Caco-2 (cell line): ENCODE measurements at regions not wholly inside any gene's neighbourhood (a gene's known extent, or its start where the extent isn't known, plus 50 kb on each side); places are given as distances from the start of the nearest gene placed in this dataset.
"Not testable (repeated sequence)": the region's sequence is repeated elsewhere in the genome, so short reads cannot be mapped to it uniquely, and the experiment has no call there.

Experiments used
- BruUV-seq: library from RNA; stranded (reverse); fragments of 400-500 nt; replicated peaks from 2 replicates; lab custom pipeline; 2021; lab: Mats Ljungman, UMichigan
- CTCF ChIA-PET: fragments of 300-600 bp; sonication (Branson Sonifier 250); formaldehyde crosslinking; loops from one replicate; lab custom pipeline; 2022; ENCODE audit warnings: antibody characterized with exemption; lab: Charles Lee
- POLR2A ChIA-PET: fragments of 300-600 bp; sonication (Branson Sonifier 250); formaldehyde crosslinking; loops from one replicate; lab custom pipeline; 2022; ENCODE audit warnings: antibody characterized with exemption; lab: Charles Lee
- DNase-seq, 2 experiments: peaks; one replicate each; pipeline versions ENCODE4 v3.0.0 to v3.0.0-alpha.2; 2020 to 2022
- H3K27me3 ChIP-seq: replicated peaks from 2 replicates; pipeline ENCODE4 v1.6.0; 2011; ENCODE audit warnings: low read length; ENCODE audit not compliant: control insufficient read depth, insufficient read depth
- H3K36me3 ChIP-seq: 2 replicates; pipeline ENCODE4 v1.5.1; 2011; ENCODE audit warnings: low read length; ENCODE audit not compliant: control insufficient read depth, insufficient read depth
- H3K4me1 ChIP-seq: fragments of 250-450 bp; sonication (Bioruptor Pico); 2 replicates; pipeline ENCODE4 v1.5.1; 2020; ENCODE audit warnings: mild to moderate bottlenecking
- H3K4me3 ChIP-seq: 2 replicates; pipeline ENCODE4 v1.5.1; 2011; ENCODE audit warnings: low read depth, mild to moderate bottlenecking, control low read depth, low read length
- H3K9me3 ChIP-seq: fragments of 250-450 bp; sonication (Bioruptor Pico); 2 replicates; pipeline ENCODE4 v1.5.1; 2020; ENCODE audit warnings: mild to moderate bottlenecking, moderate library complexity
- H3K27ac Mint-ChIP-seq: one replicate; pipeline ENCODE4 v1.8.0; 2022; ENCODE audit warnings: mixed read lengths; ENCODE audit not compliant: unreplicated experiment
- H3K27me3 Mint-ChIP-seq: one replicate; pipeline ENCODE4 v1.8.0; 2022; ENCODE audit warnings: mixed read lengths; ENCODE audit not compliant: insufficient read depth, unreplicated experiment
- H3K36me3 Mint-ChIP-seq: one replicate; pipeline ENCODE4 v1.8.0; 2022; ENCODE audit warnings: mild to moderate bottlenecking, mixed read lengths; ENCODE audit not compliant: insufficient read depth, unreplicated experiment
- H3K4me1 Mint-ChIP-seq: one replicate; pipeline ENCODE4 v1.8.0; 2022; ENCODE audit warnings: low read depth, mixed read lengths; ENCODE audit not compliant: unreplicated experiment
- H3K4me3 Mint-ChIP-seq: one replicate; pipeline ENCODE4 v1.8.0; 2022; ENCODE audit warnings: mild to moderate bottlenecking, moderate library complexity, mixed read lengths; ENCODE audit not compliant: unreplicated experiment
- H3K9me3 Mint-ChIP-seq: one replicate; pipeline ENCODE4 v1.8.0; 2022; ENCODE audit warnings: mixed read lengths; ENCODE audit not compliant: unreplicated experiment
- CTCF ChIP-seq, 2 experiments: fragments of 200-600 bp in 1 of 2; IDR thresholded peaks; 1 replicate in 1 of 2; 2 replicates in 1 of 2; pipeline versions ENCODE4 v1.5.1 to v1.8.0; 2011 to 2022; ENCODE audit warnings: antibody characterized with exemption in 1 of 2, control low read depth in 1 of 2, inconsistent platforms in 1 of 2, low read depth in 1 of 2, low read length in 1 of 2, mild to moderate bottlenecking in 1 of 2, moderate library complexity in 1 of 2; ENCODE audit not compliant: insufficient read depth in 1 of 2, severe bottlenecking in 1 of 2, unreplicated experiment in 1 of 2
- intact Hi-C: fragments of 100-400 bp; cut with micrococcal nuclease; formaldehyde crosslinking; loops from one replicate; pipeline ENCODE4 v1.10.0; 2022; ENCODE audit not compliant: unreplicated experiment

GRCh38 chrY:10092342-10092741 lies 564.7 kb downstream of the TSPY10 start:
- Mint-ChIP-seq H3K9me3 (no peaks in the 10 kb centered on the region), H3K4me1 (no peaks in the 10 kb centered on the region), H3K36me3 (no peaks in the 10 kb centered on the region), H3K27ac (no peak overlapping the region), H3K27me3 (no peaks in the 10 kb centered on the region), H3K4me3 (no peak overlapping the region)
- TF ChIP-seq CTCF (IDR thresholded peaks at IDR 0.05; ENCODE audit: insufficient read depth in 1 of 2, low read depth in 1 of 2, low read length in 1 of 2, severe bottlenecking in 1 of 2, unreplicated experiment in 1 of 2) = no peak
- no peak overlapping the region for H3K4me3 ChIP-seq
- CTCF ChIA-PET = no interaction called here
- no TSS peak for BruUV-seq
- no peaks in the 10 kb centered on the region for H3K27me3 ChIP-seq
- intact Hi-C loops = no loop called here
- no peak for DNase-seq
- no peaks in the 10 kb centered on the region for H3K36me3 ChIP-seq
- POLR2A ChIA-PET = no interaction called here
- no peaks in the 10 kb centered on the region for H3K9me3 ChIP-seq
- H3K4me1 ChIP-seq = no peaks in the 10 kb centered on the region

DNA sequence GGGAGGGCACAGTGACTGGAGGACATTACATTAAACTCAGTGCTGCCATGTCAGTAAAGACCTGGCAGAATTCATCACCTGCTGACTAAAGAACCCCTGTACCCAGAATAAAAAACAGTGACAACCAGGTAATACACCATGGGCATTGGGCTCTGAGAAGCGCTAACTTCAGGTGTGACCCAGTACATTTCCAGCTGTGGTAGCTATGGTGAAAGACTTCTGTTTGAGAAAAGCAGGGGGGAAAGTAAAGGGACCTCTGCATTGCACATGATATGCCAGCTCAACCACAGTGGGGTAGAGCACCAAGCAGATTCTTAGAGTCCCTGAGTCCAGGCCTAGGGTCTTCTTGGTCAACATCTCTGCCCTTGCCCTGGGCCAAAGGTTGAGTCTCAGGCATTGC lies 578.6 kb downstream of the TSPY10 start:
- POLR2A ChIA-PET, H3K9me3 Mint-ChIP-seq, BruUV-seq, H3K4me3 ChIP-seq, H3K4me1 Mint-ChIP-seq, H3K9me3 ChIP-seq, H3K4me1 ChIP-seq, H3K27me3 Mint-ChIP-seq, H3K36me3 Mint-ChIP-seq, H3K27me3 ChIP-seq, H3K36me3 ChIP-seq, intact Hi-C loops, H3K27ac Mint-ChIP-seq, H3K4me3 Mint-ChIP-seq, CTCF ChIA-PET: not testable (repeated sequence)
- peak in 1 of 2 experiments; percentile 21 for DNase-seq
